Sigmoid colon (tissue), 4 donors: ENCODE measurements at regions not wholly inside any gene's neighbourhood (a gene's known extent, or its start where the extent isn't known, plus 50 kb on each side); places are given as distances from the start of the nearest gene placed in this dataset.

Experiments
- EP300 ChIP-seq, 4 donors: sonication (generic); formaldehyde crosslinking; IDR thresholded peaks; one replicate each; pipeline ENCODE4 v1.6.1; 2017; ENCODE audit warnings: antibody characterized with exemption in 4 of 4
- POLR2A ChIP-seq, 2 donors: fragments of 450-650 bp; IDR thresholded peaks; one replicate each; pipeline ENCODE4 v1.6.1; 2016; ENCODE audit warnings: antibody characterized with exemption in 2 of 2, mild to moderate bottlenecking in 2 of 2, moderate library complexity in 2 of 2
- TF ChIP-seq, protein P1 (sequence below), 4 experiments: fragments of 450-650 bp in 3 of 4; fragments of 200-600 bp in 1 of 4; IDR thresholded peaks; one replicate each; pipeline ENCODE4 v1.5.1; 2016 to 2019; ENCODE audit warnings: antibody characterized with exemption in 4 of 4, mild to moderate bottlenecking in 3 of 4, moderate library complexity in 2 of 4

DNA sequence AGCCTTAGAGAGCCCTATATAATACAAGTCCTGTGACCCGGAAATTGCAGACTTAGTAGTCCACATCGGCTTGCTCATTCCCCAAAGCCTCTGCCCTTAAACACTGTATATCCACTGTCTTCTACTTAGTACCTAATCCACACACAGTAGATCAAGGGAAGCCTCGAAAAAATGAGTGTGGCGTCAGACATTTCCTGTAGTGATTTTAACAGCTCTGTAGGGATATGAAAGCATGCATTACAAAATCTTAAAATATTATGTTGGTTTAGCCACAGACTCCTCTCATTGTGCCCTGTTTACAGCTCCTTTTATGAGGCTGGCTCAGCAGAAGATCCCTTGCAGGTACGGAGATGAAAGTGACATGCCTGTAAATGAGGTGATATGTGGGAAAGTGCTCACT lies 416.3 kb downstream of the LIG4 start:
- TF ChIP-seq, protein P1, sequence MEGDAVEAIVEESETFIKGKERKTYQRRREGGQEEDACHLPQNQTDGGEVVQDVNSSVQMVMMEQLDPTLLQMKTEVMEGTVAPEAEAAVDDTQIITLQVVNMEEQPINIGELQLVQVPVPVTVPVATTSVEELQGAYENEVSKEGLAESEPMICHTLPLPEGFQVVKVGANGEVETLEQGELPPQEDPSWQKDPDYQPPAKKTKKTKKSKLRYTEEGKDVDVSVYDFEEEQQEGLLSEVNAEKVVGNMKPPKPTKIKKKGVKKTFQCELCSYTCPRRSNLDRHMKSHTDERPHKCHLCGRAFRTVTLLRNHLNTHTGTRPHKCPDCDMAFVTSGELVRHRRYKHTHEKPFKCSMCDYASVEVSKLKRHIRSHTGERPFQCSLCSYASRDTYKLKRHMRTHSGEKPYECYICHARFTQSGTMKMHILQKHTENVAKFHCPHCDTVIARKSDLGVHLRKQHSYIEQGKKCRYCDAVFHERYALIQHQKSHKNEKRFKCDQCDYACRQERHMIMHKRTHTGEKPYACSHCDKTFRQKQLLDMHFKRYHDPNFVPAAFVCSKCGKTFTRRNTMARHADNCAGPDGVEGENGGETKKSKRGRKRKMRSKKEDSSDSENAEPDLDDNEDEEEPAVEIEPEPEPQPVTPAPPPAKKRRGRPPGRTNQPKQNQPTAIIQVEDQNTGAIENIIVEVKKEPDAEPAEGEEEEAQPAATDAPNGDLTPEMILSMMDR (IDR thresholded peaks at IDR 0.05), result no peak
- TF ChIP-seq POLR2A (IDR thresholded peaks at IDR 0.05), result no peak
- TF ChIP-seq EP300 (IDR thresholded peaks at IDR 0.05), result no peak
